Chondrocyte (in vitro differentiated cells): ENCODE measurements at regions not wholly inside any gene's neighbourhood (a gene's known extent, or its start where the extent isn't known, plus 50 kb on each side); places are given as distances from the start of the nearest gene placed in this dataset.

ENCODE experiments used
- DNase-seq: peaks from one replicate; pipeline ENCODE4 v3.0.0; 2021; ENCODE audit warnings: mixed read lengths, low spot score
- H3K27ac Mint-ChIP-seq: one replicate; pipeline ENCODE4 v1.8.0; 2021; ENCODE audit warnings: mild to moderate bottlenecking, moderate library complexity, mixed read lengths; ENCODE audit not compliant: unreplicated experiment
- H3K27me3 Mint-ChIP-seq: 2 replicates; pipeline ENCODE4 v1.8.0; 2021; ENCODE audit warnings: low read depth, mixed read lengths
- H3K36me3 Mint-ChIP-seq: 2 replicates; pipeline ENCODE4 v1.8.0; 2021; ENCODE audit warnings: low read depth, mixed read lengths
- H3K4me1 Mint-ChIP-seq: 2 replicates; pipeline ENCODE4 v1.8.0; 2021; ENCODE audit warnings: low read depth, mild to moderate bottlenecking, mixed read lengths
- H3K4me3 Mint-ChIP-seq: one replicate; pipeline ENCODE4 v1.8.0; 2021; ENCODE audit warnings: mild to moderate bottlenecking, moderate library complexity, mixed read lengths; ENCODE audit not compliant: unreplicated experiment
- H3K9me3 Mint-ChIP-seq: 2 replicates; pipeline ENCODE4 v1.8.0; 2021; ENCODE audit warnings: low read depth, mixed read lengths
- TF ChIP-seq, protein P1 (sequence below): fragments of 200-600 bp; sonication (generic); IDR thresholded peaks from 2 replicates; pipeline ENCODE4 v1.5.0; 2021; ENCODE audit warnings: antibody characterized with exemption, mild to moderate bottlenecking, moderate library complexity

DNA sequence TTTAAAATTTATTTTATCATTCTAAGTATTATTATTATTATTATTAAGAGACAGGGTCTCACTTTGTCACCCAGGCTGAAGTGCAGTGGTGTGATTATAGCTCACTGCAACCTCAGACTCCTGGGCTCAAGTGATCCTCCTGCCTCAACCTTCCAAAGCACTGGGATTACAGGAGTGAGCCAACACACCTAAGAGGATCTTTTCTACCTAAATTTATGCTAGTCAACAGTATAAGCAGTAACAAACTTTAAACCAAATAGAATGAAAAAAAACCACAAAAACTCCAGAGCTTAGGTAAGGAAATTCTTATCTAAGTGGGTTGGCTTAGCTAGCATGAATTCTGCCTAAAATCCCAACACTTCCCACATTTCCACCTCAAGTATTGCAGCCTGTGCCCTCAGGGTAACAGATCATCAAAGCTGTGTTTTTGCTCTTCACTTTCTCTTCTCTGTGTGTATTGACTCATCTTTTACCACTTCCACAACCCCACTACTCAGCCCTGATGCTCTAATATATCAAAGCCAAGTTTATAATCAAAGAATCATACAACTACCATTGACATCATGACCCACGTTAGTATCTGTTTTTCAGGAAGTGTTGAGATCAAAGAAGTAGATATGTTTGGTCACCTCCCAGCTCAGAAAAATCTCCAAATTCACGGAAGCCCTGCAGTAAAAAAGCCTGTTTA, 93.7 kb upstream of the SPON1 start:
- TF ChIP-seq, protein P1, sequence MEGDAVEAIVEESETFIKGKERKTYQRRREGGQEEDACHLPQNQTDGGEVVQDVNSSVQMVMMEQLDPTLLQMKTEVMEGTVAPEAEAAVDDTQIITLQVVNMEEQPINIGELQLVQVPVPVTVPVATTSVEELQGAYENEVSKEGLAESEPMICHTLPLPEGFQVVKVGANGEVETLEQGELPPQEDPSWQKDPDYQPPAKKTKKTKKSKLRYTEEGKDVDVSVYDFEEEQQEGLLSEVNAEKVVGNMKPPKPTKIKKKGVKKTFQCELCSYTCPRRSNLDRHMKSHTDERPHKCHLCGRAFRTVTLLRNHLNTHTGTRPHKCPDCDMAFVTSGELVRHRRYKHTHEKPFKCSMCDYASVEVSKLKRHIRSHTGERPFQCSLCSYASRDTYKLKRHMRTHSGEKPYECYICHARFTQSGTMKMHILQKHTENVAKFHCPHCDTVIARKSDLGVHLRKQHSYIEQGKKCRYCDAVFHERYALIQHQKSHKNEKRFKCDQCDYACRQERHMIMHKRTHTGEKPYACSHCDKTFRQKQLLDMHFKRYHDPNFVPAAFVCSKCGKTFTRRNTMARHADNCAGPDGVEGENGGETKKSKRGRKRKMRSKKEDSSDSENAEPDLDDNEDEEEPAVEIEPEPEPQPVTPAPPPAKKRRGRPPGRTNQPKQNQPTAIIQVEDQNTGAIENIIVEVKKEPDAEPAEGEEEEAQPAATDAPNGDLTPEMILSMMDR: no peak
- Mint-ChIP-seq H3K4me3 (no peak overlapping the region), H3K27me3 (peaks cover 29% of the 10 kb centered on the region), H3K36me3 (no peaks in the 10 kb centered on the region), H3K4me1 (peaks cover 3% of the 10 kb centered on the region), H3K9me3 (no peaks in the 10 kb centered on the region), H3K27ac (no peak overlapping the region)
- no peak for DNase-seq

DNA sequence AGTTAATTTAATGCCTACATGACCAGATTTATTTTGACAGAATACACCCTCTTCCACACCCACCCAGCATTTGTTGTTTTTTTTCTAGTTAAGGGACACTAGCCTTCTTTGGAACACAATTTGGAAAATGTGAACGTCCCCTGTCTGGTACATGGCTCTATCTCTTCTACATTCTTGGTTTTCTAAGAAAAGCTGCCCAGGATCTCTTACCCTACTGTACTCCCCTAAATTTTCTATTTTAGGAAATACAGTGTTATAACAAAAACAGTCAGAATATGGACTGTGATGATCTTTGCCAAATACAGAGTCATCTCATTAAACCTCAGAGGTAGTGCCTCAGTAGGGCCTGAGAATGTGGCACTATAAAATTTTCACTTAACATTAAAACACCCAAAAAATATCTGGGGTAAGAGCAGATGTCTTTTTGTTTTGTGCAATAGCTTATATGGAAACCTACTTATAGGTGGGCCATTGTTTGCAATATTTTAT, 93.1 kb upstream of the SPON1 start:
- Mint-ChIP-seq H3K4me3 (no peak overlapping the region), H3K36me3 (no peaks in the 10 kb centered on the region)

DNA sequence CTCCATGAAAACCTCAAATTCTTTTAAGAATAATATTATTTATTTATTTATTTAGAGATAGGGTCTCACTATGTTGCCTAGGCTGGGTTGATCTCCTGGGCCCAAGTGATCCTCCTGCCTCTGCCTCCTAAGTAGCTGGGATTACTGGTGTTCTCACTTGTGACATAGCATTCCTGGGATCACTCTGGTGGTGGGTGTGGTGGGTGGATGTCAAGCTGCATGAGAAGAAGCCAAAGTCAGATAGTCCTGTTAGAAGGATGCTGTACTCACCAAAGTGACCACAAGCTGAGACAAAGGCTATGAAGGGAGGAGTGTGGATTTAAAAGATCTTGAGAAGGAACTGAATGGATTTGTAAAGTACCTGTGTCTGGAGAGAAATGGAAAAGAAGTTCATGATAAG, 87.9 kb upstream of the SPON1 start:
- TF ChIP-seq, protein P1: no peak
- Mint-ChIP-seq H3K36me3 (no peaks in the 10 kb centered on the region), H3K27me3 (peaks cover 30% of the 10 kb centered on the region), H3K4me3 (no peak overlapping the region), H3K27ac (no peak overlapping the region), H3K9me3 (no peaks in the 10 kb centered on the region), H3K4me1 (peaks cover 3% of the 10 kb centered on the region)
- DNase-seq: no peak

More for the DNA sequence above, 93.1 kb upstream of the SPON1 start:
- no peak for DNase-seq
- H3K27ac Mint-ChIP-seq: no peak overlapping the region
- TF ChIP-seq, protein P1: no peak
- H3K9me3 Mint-ChIP-seq: no peaks in the 10 kb centered on the region
- peaks cover 3% of the 10 kb centered on the region for H3K4me1 Mint-ChIP-seq
- H3K27me3 Mint-ChIP-seq: peaks cover 29% of the 10 kb centered on the region

DNA sequence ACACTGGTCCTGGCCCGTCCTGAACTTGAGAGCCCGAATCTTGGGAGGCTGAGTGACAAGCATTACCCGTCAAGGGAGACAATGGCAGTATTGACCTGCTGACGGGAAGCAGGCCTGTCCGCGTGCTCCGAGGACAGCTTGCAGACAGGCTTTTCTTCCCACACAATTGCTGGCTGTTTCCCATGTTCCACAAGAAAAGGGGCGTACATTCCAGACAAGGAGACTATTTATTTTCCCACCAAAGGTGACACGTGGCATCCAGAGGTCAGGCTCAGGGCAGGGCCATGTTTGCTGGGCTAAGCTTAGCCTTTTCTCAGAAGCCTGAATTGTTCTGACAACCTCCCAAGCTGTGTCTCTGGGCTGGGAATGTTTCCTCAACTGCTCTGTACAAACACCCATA, 86.9 kb upstream of the SPON1 start:
- peaks cover 28% of the 10 kb centered on the region for H3K27me3 Mint-ChIP-seq
- DNase-seq: no peak
- H3K9me3 Mint-ChIP-seq: no peaks in the 10 kb centered on the region
- H3K4me1 Mint-ChIP-seq: peaks cover 3% of the 10 kb centered on the region
- TF ChIP-seq, protein P1: no peak
- H3K4me3 Mint-ChIP-seq: no peak overlapping the region
- H3K36me3 Mint-ChIP-seq: no peaks in the 10 kb centered on the region
- H3K27ac Mint-ChIP-seq: no peak overlapping the region

DNA sequence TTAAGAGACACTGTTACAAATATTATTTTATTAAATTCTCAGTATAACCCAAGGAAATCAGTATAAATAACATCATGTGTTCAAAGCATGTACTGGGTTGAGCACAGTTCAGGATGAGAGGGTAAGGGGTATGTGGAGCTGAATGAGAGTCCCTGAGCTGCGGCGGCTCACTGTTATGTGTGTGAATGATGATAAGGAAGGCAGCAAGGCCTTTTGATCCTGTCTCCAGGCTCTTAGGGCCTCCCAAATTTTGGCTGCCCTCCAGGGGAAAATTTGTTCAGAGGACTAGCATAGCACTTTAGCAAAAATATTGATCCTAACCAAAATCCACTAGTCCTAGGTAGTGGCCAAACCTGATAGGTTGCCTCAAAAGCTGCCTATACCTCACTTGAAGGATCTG, 86.1 kb upstream of the SPON1 start:
- DNase-seq: no peak
- Mint-ChIP-seq H3K27ac (no peak overlapping the region), H3K27me3 (peaks cover 21% of the 10 kb centered on the region), H3K36me3 (no peaks in the 10 kb centered on the region), H3K9me3 (no peaks in the 10 kb centered on the region), H3K4me3 (no peak overlapping the region), H3K4me1 (peaks cover 3% of the 10 kb centered on the region)
- TF ChIP-seq, protein P1: no peak
